ENCODE measurements at regions not wholly inside any gene's neighbourhood (a gene's known extent, or its start where the extent isn't known, plus 50 kb on each side); places are given as distances from the start of the nearest gene placed in this dataset.

GRCh38 chr9:13648068-13648467, 368.6 kb upstream of the MPDZ start:
- no peak for TF ChIP-seq CTCF (IDR thresholded peaks at IDR 0.05)
- no peak for TF ChIP-seq POLR2A (IDR thresholded peaks at IDR 0.05)

Measured in vagina (tissue), 2 donors.